Endothelial cell of umbilical vein (primary cell): ENCODE measurements at regions not wholly inside any gene's neighbourhood (a gene's known extent, or its start where the extent isn't known, plus 50 kb on each side); places are given as distances from the start of the nearest gene placed in this dataset.

Experiments used
- BruUV-seq: library from RNA; stranded (reverse); fragments of 400-500 nt; replicated peaks from 2 replicates; lab custom pipeline; 2021; lab: Mats Ljungman, UMichigan
- CTCF ChIA-PET: fragments of 300-600, 350-600 bp; sonication (Branson Sonifier 250); formaldehyde crosslinking; loops from one replicate; lab custom pipeline; 2021; ENCODE audit warnings: antibody characterized with exemption, inconsistent platforms; lab: Charles Lee
- POLR2A ChIA-PET: fragments of 300-600, 350-600 bp; sonication (Branson Sonifier 250); formaldehyde crosslinking; loops from one replicate; lab custom pipeline; 2021; ENCODE audit warnings: antibody characterized with exemption, inconsistent platforms; lab: Charles Lee
- DNase-seq: peaks from one replicate; pipeline ENCODE4 v3.0.0-alpha.2; 2011; ENCODE audit warnings: low read depth, low spot score
- FAIRE-seq: peaks from 2 replicates; lab custom pipeline; 2011; peaks lifted over from hg19 to GRCh38; lab: Jason Lieb, UNC
- H2AFZ ChIP-seq: 2 replicates; pipeline ENCODE4 v1.6.0; 2012; ENCODE audit warnings: low read depth, low read length, control low read depth, inconsistent platforms
- H3K27ac ChIP-seq: 2 replicates; pipeline ENCODE4 v1.5.1; 2011; ENCODE audit warnings: low read depth, mild to moderate bottlenecking, control low read depth, low read length, moderate library complexity; ENCODE audit not compliant: insufficient read depth
- H3K27me3 ChIP-seq, 2 experiments: 2 replicates each; pipeline versions ENCODE4 v1.6.0 to v1.6.1; 2011; ENCODE audit warnings: low read length in 2 of 2, mixed read lengths in 1 of 2; ENCODE audit not compliant: control insufficient read depth in 2 of 2, insufficient read depth in 2 of 2
- H3K36me3 ChIP-seq, 2 experiments: 2 replicates in 1 of 2; 3 replicates in 1 of 2; pipeline ENCODE4 v1.5.1; 2011; ENCODE audit warnings: low read length in 2 of 2, mild to moderate bottlenecking in 1 of 2, moderate library complexity in 1 of 2; ENCODE audit not compliant: control insufficient read depth in 2 of 2, insufficient read depth in 2 of 2; ENCODE audit errors: extremely low read depth in 1 of 2
- H3K4me1 ChIP-seq: 3 replicates; pipeline ENCODE4 v1.5.1; 2011; ENCODE audit warnings: mild to moderate bottlenecking, low read length; ENCODE audit not compliant: control insufficient read depth, insufficient read depth; ENCODE audit errors: extremely low read depth
- H3K4me2 ChIP-seq: 2 replicates; pipeline ENCODE4 v1.6.1; 2011; ENCODE audit warnings: low read length, control low read depth, mixed read lengths; ENCODE audit not compliant: insufficient read depth
- H3K4me3 ChIP-seq, 3 experiments: fragments of 200-600 bp in 1 of 3; sonication (generic), shearing (Covaris generic) in 1 of 3; replicated peaks in 1 of 3; 2 replicates each; pipeline ENCODE4 v1.5.1; 2011 to 2016; ENCODE audit warnings: control low read depth in 3 of 3, low read length in 3 of 3, mild to moderate bottlenecking in 2 of 3, inconsistent platforms in 1 of 3, low read depth in 1 of 3, moderate library complexity in 1 of 3; ENCODE audit not compliant: insufficient read depth in 1 of 3
- H3K79me2 ChIP-seq: 2 replicates; pipeline ENCODE4 v1.6.0; 2012; ENCODE audit warnings: low read length, inconsistent platforms; ENCODE audit not compliant: control insufficient read depth, insufficient read depth
- H3K9ac ChIP-seq: replicated peaks from 2 replicates; pipeline ENCODE3; 2011; ENCODE audit warnings: low read length, control low read depth; ENCODE audit not compliant: insufficient read depth; ENCODE audit errors: extremely low read depth
- H3K9me1 ChIP-seq: replicated peaks from 3 replicates; pipeline ENCODE4 v1.6.0; 2011; ENCODE audit warnings: mild to moderate bottlenecking, low read length; ENCODE audit not compliant: control insufficient read depth, insufficient read depth; ENCODE audit errors: extremely low read depth
- H3K9me3 ChIP-seq: replicated peaks from 2 replicates; pipeline ENCODE4 v1.5.1; 2012; ENCODE audit warnings: low read length, inconsistent platforms; ENCODE audit not compliant: control insufficient read depth, insufficient read depth
- H4K20me1 ChIP-seq: replicated peaks from 2 replicates; pipeline ENCODE3; 2011; ENCODE audit warnings: mild to moderate bottlenecking, low read length; ENCODE audit not compliant: control insufficient read depth, insufficient read depth; ENCODE audit errors: extremely low read depth
- CTCF ChIP-seq, 2 donors: IDR thresholded peaks; 1 replicate in 1 of 2; 2 replicates in 1 of 2; pipeline ENCODE4 v1.5.1; 2011; ENCODE audit warnings: low read length in 2 of 2, mild to moderate bottlenecking in 2 of 2, moderate library complexity in 2 of 2, control low read depth in 1 of 2, inconsistent platforms in 1 of 2, low read depth in 1 of 2; ENCODE audit not compliant: insufficient read depth in 1 of 2; ENCODE audit errors: extremely low read depth in 1 of 2
- EZH2 ChIP-seq: IDR thresholded peaks from 2 replicates; pipeline ENCODE4 v1.6.1; 2012; ENCODE audit warnings: borderline replicate concordance, low read depth, mild to moderate bottlenecking, moderate library complexity, low read length, inconsistent platforms; ENCODE audit not compliant: severe bottlenecking
- FOS ChIP-seq: IDR thresholded peaks from 2 replicates; pipeline ENCODE4 v1.6.1; 2011; ENCODE audit warnings: mild to moderate bottlenecking, low read length, moderate library complexity, borderline replicate concordance; ENCODE audit not compliant: insufficient read depth
- GATA2 ChIP-seq: IDR thresholded peaks from 2 replicates; pipeline ENCODE4 v1.7.0; 2011; ENCODE audit warnings: low read depth, mild to moderate bottlenecking, moderate library complexity, mixed read lengths, low read length; ENCODE audit not compliant: insufficient read length, insufficient read depth
- JUN ChIP-seq: IDR thresholded peaks from 2 replicates; pipeline ENCODE4 v1.6.1; 2011; ENCODE audit warnings: borderline replicate concordance, low read depth; ENCODE audit not compliant: insufficient read length, insufficient read depth
- MAX ChIP-seq: IDR thresholded peaks from 2 replicates; pipeline ENCODE4 v1.6.1; 2011; ENCODE audit not compliant: insufficient read depth, insufficient read length
- MYC ChIP-seq: IDR thresholded peaks from one replicate; pipeline ENCODE4 v1.6.1; 2011; ENCODE audit warnings: mild to moderate bottlenecking, low read depth, low read length
- POLR2A ChIP-seq: IDR thresholded peaks from 2 replicates; pipeline ENCODE4 v1.6.1; 2012; ENCODE audit warnings: low read depth, mild to moderate bottlenecking, control low read depth, low read length
- POLR2AphosphoS5 ChIP-seq: IDR thresholded peaks from 2 replicates; pipeline ENCODE4 v1.6.1; 2012; ENCODE audit warnings: low read depth, mild to moderate bottlenecking, control low read depth, low read length, moderate library complexity; ENCODE audit not compliant: insufficient read depth
- dilution Hi-C: fragments of 300-500 bp; cut with MboI; formaldehyde crosslinking; loops from one replicate; pipeline ENCODE4 v1.15.0; 2019; ENCODE audit warnings: low sequenced_read_pairs; ENCODE audit not compliant: extremely low pct_ligation_motif_present
- intact Hi-C: fragments of 100-400 bp; cut with micrococcal nuclease; formaldehyde crosslinking; loops from one replicate; pipeline ENCODE4 v1.10.0; 2022

DNA sequence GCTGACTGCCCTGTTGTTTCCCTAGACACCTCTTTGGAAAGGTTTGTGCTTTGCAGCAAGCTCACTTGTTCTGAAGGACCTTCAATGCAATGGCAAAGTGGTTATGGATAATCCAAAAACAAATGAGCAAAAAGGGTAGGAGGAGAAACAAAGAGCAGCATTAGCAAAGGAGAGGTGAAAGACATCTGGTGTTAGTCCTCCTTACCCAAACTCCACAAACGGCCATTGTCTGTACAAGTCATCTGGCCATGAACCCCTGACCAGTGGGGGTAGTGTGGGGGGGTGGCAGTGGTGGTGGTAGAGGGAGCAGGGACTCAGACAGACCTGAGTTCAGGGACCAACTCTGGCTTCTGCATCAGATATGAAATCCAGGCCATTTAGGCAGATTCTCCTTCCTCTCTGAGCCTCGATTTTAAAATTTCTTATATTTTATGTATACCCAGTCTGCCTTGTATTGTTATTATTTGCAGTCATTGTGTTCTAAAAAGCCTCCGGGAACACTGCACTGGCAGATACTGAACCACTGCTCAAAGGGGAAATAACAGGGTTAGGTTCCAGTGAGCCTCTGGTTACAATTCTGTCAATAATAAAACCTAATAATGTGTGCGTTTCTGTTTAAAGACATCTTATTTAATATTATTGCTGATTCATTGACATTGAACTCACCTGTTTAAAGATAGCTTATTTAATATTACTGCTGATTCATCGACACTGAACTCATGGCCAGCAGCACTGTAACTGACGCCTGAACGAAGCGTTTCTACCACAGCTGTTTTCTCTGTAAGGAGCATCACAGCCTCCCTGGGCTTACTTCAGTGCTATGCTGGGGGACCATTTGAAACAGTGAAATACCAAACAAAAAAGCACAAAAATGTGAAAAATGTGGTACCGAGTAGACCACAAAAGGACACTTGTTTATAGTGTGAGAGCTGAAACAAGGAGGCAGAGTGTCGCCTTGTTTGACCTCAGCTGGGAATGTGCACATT, 156.0 kb downstream of the SEC61B start:
- dilution Hi-C loops (no loop called here), intact Hi-C loops (no loop called here)
- no peaks in the 10 kb centered on the region for H4K20me1 ChIP-seq
- POLR2A ChIA-PET = no interaction called here
- H3K9me1 ChIP-seq = no peaks in the 10 kb centered on the region
- H3K9me3 ChIP-seq = no peaks in the 10 kb centered on the region
- H2AFZ ChIP-seq = no peak overlapping the region
- peaks cover 0 to 4% of the 10 kb centered on the region in 2 experiments for H3K27me3 ChIP-seq
- peaks cover 4% of the 10 kb centered on the region for H3K4me1 ChIP-seq
- FAIRE-seq = no peak
- no peak overlapping the region for H3K4me3 ChIP-seq
- CTCF ChIA-PET = no interaction called here
- no peak overlapping the region for H3K4me2 ChIP-seq
- no peaks in the 10 kb centered on the region for H3K36me3 ChIP-seq
- no TSS peak for BruUV-seq
- H3K79me2 ChIP-seq = no peaks in the 10 kb centered on the region
- TF ChIP-seq MAX = no peak
- TF ChIP-seq CTCF (IDR thresholded peaks at IDR 0.05; ENCODE audit: extremely low read depth in 1 of 2, insufficient read depth in 1 of 2, low read depth in 1 of 2, low read length in 2 of 2) = no peak
- TF ChIP-seq GATA2 = no peak
- TF ChIP-seq POLR2AphosphoS5 = no peak
- TF ChIP-seq POLR2A = no peak
- no peak for TF ChIP-seq MYC
- TF ChIP-seq EZH2 = no peak
- no peak for TF ChIP-seq FOS
- TF ChIP-seq JUN = no peak
- H3K27ac ChIP-seq = no peak overlapping the region
- H3K9ac ChIP-seq = no peak overlapping the region
- no peak for DNase-seq
